HG03457 (cell line): ENCODE measurements at regions not wholly inside any gene's neighbourhood (a gene's known extent, or its start where the extent isn't known, plus 50 kb on each side); places are given as distances from the start of the nearest gene placed in this dataset.

Source experiments
- ATAC-seq: cut with Tn5 transposase; IDR thresholded peaks from one replicate; pipeline ENCODE4 v1.9.1; 2021; ENCODE audit warnings: moderate number of reproducible peaks; ENCODE audit not compliant: unreplicated experiment

GRCh38 chr7:116310141-116310540 lies 99.8 kb downstream of the TES start:
- no peak for ATAC-seq

- ATAC-seq = no peak
These were observed 100.9 kb downstream of the TES start for GRCh38 chr7:116311259-116311658.

GRCh38 chr7:116311816-116312471 lies 101.6 kb downstream of the TES start:
- no peak for ATAC-seq

DNA sequence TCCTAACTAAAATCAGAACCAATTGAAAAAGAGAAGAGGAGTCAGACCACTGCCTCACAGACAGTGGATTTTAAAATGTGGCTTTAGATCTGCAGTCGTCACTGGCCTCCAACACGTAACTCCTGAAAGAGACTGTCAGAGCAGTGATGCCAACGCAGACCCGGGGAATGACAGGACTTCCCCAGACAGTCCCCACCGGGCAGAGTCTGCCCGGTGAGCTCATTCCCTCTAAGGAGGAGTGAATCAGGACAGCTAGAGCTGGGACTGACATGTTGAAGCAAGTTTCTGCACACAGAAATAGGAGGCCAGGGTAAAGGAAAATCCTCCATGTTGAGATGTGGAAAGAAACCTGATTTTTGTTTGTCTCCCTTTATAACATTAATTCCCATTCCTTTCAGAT lies 105.0 kb downstream of the TES start:
- no peak for ATAC-seq

- no peak for ATAC-seq
These were observed 105.5 kb downstream of the TES start for GRCh38 chr7:116315803-116316202.

DNA sequence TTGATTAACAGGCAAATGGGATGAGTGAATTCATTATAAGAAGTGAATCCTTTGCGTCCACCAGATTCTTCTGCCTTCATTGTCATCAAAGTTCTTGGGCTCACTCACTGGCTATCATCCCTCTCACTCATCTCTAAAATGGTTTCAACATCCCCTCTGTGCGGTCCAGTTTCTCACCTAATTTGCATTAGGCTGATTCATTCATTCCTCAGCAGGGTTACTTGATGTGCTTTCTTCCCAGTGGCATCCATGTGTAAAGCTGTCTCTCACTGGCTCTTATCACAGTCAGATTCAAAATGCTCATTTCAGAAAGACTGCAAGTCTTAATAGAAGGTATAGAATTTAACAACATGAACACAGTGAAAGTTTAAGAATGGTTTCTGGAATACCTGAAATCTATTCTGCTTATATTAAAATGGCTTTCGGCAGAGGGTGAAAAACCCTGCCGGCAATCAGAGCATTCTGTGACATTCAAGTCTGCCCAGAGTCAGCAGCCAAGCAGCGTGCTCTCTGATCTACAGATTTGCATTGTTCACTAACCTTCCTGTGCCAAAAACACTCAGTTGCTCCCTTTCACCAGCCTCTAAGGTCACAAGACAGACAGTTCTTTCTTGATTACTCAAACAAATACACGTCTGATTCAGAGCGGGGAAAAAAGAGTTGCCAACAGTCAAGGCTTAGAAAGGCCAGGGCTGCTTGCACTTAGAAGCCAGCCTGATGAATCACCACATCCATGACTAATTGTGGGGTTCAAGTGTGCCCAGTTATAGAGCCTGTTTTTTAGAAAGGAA lies 106.7 kb downstream of the TES start:
- ATAC-seq = peak; percentile 88

GRCh38 chr7:116317907-116318306 lies 107.6 kb downstream of the TES start:
- no peak for ATAC-seq

GRCh38 chr7:116322541-116322940 lies 112.2 kb downstream of the TES start:
- no peak for ATAC-seq

DNA sequence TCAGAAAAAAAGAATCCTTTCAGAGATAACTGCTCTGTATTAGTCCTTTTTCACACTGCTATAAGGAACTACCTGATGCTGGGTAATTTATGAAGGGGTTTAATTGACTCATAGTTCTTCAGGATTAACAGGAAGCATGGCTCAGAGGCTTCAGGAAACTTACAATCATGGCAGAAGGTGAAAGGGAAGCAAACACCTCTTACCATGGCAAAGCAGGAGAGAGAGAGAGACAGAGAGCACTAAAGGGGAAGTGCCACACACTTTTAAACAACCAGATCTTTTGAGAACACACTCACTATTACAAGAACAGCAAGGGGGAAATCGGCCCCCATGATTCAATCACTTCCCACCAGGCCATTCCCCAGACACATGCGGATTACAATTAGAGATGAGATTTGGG lies 114.2 kb downstream of the TES start:
- no peak for ATAC-seq

- ATAC-seq = no peak
These were observed 115.2 kb downstream of the TES start for GRCh38 chr7:116325517-116325916.

DNA sequence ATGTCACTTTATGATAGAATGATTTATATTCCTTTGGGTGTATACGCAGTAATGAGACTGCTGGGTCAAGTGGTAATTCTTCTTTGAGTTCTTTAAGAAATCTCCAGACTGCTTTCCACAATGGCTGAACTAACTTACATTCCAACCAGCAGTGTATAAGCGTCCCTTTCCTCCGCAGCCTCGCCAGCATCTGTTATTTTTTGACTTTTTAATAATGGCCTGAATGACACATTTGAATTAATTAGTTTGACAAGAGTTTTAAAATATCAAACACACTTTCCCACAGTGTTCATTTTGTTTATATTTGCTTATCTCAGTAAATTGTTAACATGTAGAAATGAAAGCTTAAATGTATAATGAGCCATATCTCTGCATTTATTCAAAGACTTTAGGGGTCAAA lies 116.8 kb downstream of the TES start:
- ATAC-seq = no peak

GRCh38 chr7:116327752-116328151 lies 117.4 kb downstream of the TES start:
- no peak for ATAC-seq

GRCh38 chr7:116328161-116328560 lies 117.8 kb downstream of the TES start:
- no peak for ATAC-seq

GRCh38 chr7:116329686-116330503 lies 119.6 kb downstream of the TES start:
- ATAC-seq = no peak

DNA sequence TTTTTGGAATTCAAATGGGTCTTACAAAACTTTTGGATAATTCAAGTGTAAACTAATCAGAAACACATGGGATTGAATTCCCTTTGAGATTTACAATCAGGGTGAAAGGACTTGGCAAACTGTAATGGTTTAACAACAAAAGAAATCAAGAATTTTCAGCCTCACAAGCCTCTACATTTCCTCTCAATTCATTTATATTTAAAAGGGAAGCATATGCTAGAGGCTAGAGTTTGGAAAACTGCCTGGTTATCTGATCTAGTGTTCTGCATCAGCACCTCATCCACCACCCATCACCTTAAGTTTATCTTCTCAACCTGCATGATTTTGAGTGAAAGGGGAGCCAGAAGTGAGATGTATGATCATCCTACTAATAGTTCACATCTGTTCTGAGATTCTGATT lies 120.7 kb downstream of the TES start:
- no peak for ATAC-seq

DNA sequence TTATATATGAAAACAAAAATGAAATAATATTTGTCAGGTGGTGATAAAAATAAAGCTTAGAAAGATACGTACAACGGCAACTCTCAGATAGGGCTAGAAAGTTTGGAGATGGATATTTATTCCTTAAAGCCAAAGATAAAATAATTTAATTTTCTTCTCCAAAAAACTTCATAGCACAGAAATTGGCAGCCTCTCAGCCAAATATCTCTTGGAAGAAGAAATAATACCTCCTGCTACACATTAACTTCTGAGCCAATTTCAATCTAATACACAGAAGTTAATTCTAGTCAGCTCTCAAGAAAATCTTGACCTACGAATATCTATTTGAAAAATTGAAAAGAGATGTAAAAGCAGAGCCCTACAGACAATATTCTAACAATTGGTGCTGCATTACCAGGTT lies 122.4 kb downstream of the TES start:
- no peak for ATAC-seq

GRCh38 chr7:116334555-116334954 lies 124.2 kb downstream of the TES start:
- no peak for ATAC-seq

GRCh38 chr7:116337018-116337417 lies 126.7 kb downstream of the TES start:
- ATAC-seq = no peak

DNA sequence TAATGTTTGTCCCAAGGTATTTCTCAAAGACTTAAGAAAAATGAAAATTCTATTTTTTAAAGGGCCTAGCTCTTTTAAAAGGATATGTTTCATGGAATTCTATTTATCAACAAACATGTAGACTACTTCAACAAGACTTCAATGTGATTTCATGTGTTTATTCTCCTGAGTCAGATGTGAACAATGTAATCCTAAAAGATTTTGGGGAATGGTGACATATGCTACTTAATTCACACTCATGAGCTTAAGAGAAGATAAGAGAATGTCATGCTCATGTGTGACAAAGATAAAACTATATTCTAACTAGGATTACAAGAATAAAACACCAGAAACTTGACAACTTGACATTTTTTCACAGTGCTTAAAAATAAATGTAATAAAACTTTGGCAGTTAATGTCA lies 127.5 kb downstream of the TES start:
- no peak for ATAC-seq

DNA sequence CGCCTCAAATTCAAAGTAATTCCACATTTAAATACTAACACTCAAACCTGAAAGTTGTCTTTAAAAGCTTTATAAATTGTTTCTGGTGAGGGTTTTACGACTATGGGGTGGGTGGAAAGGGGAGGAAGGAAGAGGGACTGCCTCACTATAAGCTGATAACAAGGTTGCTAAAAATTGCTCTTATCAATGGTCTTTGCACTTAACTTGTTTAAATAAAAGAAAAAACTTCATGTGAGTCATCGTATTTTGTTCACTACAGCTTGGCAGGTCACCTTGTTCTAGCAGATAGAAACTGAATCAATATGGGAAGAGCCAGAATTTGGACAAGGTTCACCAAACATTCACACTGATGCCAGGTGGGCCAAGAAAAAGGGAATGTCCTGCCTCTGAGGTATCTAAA lies 129.2 kb downstream of the TES start:
- ATAC-seq = no peak

GRCh38 chr7:116340201-116340847 lies 130.0 kb downstream of the TES start:
- no peak for ATAC-seq
